ENCODE measurements at regions not wholly inside any gene's neighbourhood (a gene's known extent, or its start where the extent isn't known, plus 50 kb on each side); places are given as distances from the start of the nearest gene placed in this dataset.

DNA sequence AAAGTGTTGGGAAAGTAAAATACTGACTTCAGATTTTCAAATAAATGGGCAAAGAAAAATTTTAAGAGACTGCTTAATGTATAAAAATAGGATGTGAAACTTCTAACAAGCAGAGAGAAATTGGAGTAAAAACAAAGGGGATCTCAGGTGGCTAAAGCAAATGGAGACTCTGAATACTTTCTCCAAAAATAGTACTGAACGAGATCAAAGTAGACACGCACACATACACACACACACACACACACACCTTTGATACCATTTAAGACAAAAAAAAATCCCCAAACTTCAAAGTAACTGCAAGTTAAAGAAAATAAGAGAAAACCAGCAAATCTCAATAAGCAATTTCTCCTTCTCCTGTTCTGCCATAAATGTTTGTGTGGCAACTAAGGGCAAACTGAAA lies 307.3 kb downstream of the CRPPA start (continued):
- TF ChIP-seq ZNF462 (CRISPR knock-in tag; IDR thresholded peaks at IDR 0.05) (no peak), JUNB (IDR thresholded peaks at IDR 0.05; ENCODE audit: unreplicated experiment) (no peak), POLR2AphosphoS5 (IDR thresholded peaks at IDR 0.05; ENCODE audit: low read depth) (no peak), CREB1 (CRISPR knock-in tag; IDR thresholded peaks at IDR 0.05; ENCODE audit: low read depth) (no peak), ZNF114 (CRISPR knock-in tag; IDR thresholded peaks at IDR 0.05) (no peak), EZH2phosphoT487 (IDR thresholded peaks at IDR 0.05; ENCODE audit: unreplicated experiment) (no peak)

DNA sequence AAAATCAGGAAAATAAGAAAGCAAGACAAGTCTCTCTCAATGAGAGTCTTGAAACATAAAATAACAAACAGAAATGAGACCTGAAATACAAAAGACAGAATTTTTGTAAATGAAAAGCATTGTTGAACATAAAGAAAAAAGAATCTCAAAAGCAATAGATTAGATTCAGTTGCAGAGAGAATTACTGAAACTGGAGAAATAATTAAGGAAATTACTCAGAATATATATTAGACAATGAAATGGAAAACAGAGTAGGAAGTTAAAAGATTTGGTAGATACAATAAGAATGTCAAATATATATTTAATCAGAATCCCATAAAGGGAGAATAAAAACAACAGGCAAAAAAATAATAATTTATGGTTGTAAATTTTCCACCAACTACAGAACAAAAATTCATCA lies 308.3 kb downstream of the CRPPA start:
- H3K9me3 Mint-ChIP-seq, result peaks cover 17% of the 10 kb centered on the region
- peaks cover 8% of the 10 kb centered on the region; the same call in 2 of the 3 replicates for H3K36me3 Mint-ChIP-seq (ENCODE audit: low read depth)
- no peak overlapping the region for H3K4me3 Mint-ChIP-seq
- Histone ChIP-seq H3K79me2 (replicated peaks; ENCODE audit: insufficient read depth) (no peaks in the 10 kb centered on the region), H3K4me2 (no peak overlapping the region), H3K4me3 (no peak overlapping the region), H3K27me3 (ENCODE audit: insufficient read depth) (no peaks in the 10 kb centered on the region), H3K27ac (ENCODE audit: low read depth) (no peak overlapping the region), H3F3A (replicated peaks; ENCODE audit: low read depth) (no peaks in the 10 kb centered on the region), H2AFZ (no peak overlapping the region), H3K9me2 (ENCODE audit: insufficient read depth) (no peaks in the 10 kb centered on the region), H4K20me1 (replicated peaks; ENCODE audit: insufficient read depth) (no peaks in the 10 kb centered on the region), H3K36me3 (ENCODE audit: insufficient read depth) (peaks cover 6% of the 10 kb centered on the region; the same call in 1 of the 2 replicates), H3K4me1 (ENCODE audit: insufficient read depth) (no peaks in the 10 kb centered on the region)
- no peak for TF ChIP-seq STAT1 (IDR thresholded peaks at IDR 0.05; ENCODE audit: unreplicated experiment)
- TF ChIP-seq JUNB (IDR thresholded peaks at IDR 0.05; ENCODE audit: unreplicated experiment), result no peak
- ATAC-seq, result no peak
- no peak overlapping the region for H3K27ac Mint-ChIP-seq
- no peak for DNase-seq (ENCODE audit: low spot score)
- peaks cover 2% of the 10 kb centered on the region for H3K27me3 Mint-ChIP-seq (ENCODE audit: insufficient read depth, low read depth, poor library complexity)
- H3K4me1 Mint-ChIP-seq, result no peaks in the 10 kb centered on the region; the same call in 1 of the 3 replicates

All from GM23338 (cell line).